GM19452 (cell line): ENCODE measurements at regions not wholly inside any gene's neighbourhood (a gene's known extent, or its start where the extent isn't known, plus 50 kb on each side); places are given as distances from the start of the nearest gene placed in this dataset.
"Not testable (repeated sequence)": the region's sequence is repeated elsewhere in the genome, so short reads cannot be mapped to it uniquely, and the experiment has no call there.

Source experiments
- ATAC-seq: cut with Tn5 transposase; IDR thresholded peaks from one replicate; pipeline ENCODE4 v1.9.1; 2021; ENCODE audit not compliant: unreplicated experiment

- no peak for ATAC-seq
Measured at GRCh38 chr3:95319921-95320494, 1257.1 kb downstream of the NSUN3 start.

- ATAC-seq = no peak
Measured at GRCh38 chr3:95327478-95327877, 1264.6 kb downstream of the NSUN3 start.

- ATAC-seq = no peak
Measured at GRCh38 chr3:95333826-95334225, 1271.0 kb downstream of the NSUN3 start.

GRCh38 chr3:95334461-95334860, 1271.6 kb downstream of the NSUN3 start:
- ATAC-seq = no peak

GRCh38 chr3:95335517-95335916, 1272.7 kb downstream of the NSUN3 start:
- no peak for ATAC-seq

- no peak for ATAC-seq
Measured at GRCh38 chr3:95338446-95338845, 1275.6 kb downstream of the NSUN3 start.

- no peak for ATAC-seq
Measured at GRCh38 chr3:95341314-95341713, 1278.5 kb downstream of the NSUN3 start.

GRCh38 chr3:95343228-95343627, 1280.4 kb downstream of the NSUN3 start:
- ATAC-seq = no peak

- no peak for ATAC-seq
Measured at GRCh38 chr3:95343767-95344166, 1280.9 kb downstream of the NSUN3 start.

GRCh38 chr3:95347936-95348335, 1285.1 kb downstream of the NSUN3 start:
- not testable (repeated sequence) for ATAC-seq

GRCh38 chr3:95348879-95349278, 1286.0 kb downstream of the NSUN3 start:
- no peak for ATAC-seq

- ATAC-seq = no peak
Measured at GRCh38 chr3:95350049-95350448, 1287.2 kb downstream of the NSUN3 start.

- ATAC-seq = no peak
Measured at GRCh38 chr3:95351158-95351557, 1288.3 kb downstream of the NSUN3 start.

GRCh38 chr3:95352471-95352870, 1289.6 kb downstream of the NSUN3 start:
- ATAC-seq = no peak

- ATAC-seq = no peak
Measured at GRCh38 chr3:95354489-95354888, 1291.6 kb downstream of the NSUN3 start.

GRCh38 chr3:95356764-95357501, 1294.1 kb downstream of the NSUN3 start:
- ATAC-seq = peak; percentile 47

GRCh38 chr3:95387242-95388021, 1324.6 kb downstream of the NSUN3 start:
- ATAC-seq = peak; percentile 66

- ATAC-seq = no peak
Measured at GRCh38 chr3:95389725-95390313, 1327.0 kb downstream of the NSUN3 start.

- no peak for ATAC-seq
Measured at GRCh38 chr3:95394286-95394685, 1331.4 kb downstream of the NSUN3 start.

- ATAC-seq = no peak
Measured at GRCh38 chr3:95399585-95399984, 1336.7 kb downstream of the NSUN3 start.

GRCh38 chr3:95401693-95402092, 1338.8 kb downstream of the NSUN3 start:
- ATAC-seq = no peak
